Right lobe of liver (tissue), 4 donors: ENCODE measurements at regions not wholly inside any gene's neighbourhood (a gene's known extent, or its start where the extent isn't known, plus 50 kb on each side); places are given as distances from the start of the nearest gene placed in this dataset.

ENCODE experiments used
- POLR2A ChIP-seq: fragments of 450-650 bp; IDR thresholded peaks from one replicate; pipeline ENCODE4 v1.6.1; 2017; ENCODE audit warnings: antibody characterized with exemption, mild to moderate bottlenecking
- TF ChIP-seq, protein P1 (sequence below), 4 donors: fragments of 200-600 bp in 3 of 4; fragments of 450-650 bp in 1 of 4; IDR thresholded peaks; one replicate each; pipeline versions ENCODE4 v1.5.1 to v1.8.0; 2016 to 2022; ENCODE audit warnings: antibody characterized with exemption in 4 of 4, mild to moderate bottlenecking in 2 of 4
- donor health status: DM: no; HTN: no; CAD: no.
- donor health status: DM: no; HTN: no; CAD: no.
- donor health status: DM: no; HTN: yes; CAD: no.

- TF ChIP-seq, protein P1, sequence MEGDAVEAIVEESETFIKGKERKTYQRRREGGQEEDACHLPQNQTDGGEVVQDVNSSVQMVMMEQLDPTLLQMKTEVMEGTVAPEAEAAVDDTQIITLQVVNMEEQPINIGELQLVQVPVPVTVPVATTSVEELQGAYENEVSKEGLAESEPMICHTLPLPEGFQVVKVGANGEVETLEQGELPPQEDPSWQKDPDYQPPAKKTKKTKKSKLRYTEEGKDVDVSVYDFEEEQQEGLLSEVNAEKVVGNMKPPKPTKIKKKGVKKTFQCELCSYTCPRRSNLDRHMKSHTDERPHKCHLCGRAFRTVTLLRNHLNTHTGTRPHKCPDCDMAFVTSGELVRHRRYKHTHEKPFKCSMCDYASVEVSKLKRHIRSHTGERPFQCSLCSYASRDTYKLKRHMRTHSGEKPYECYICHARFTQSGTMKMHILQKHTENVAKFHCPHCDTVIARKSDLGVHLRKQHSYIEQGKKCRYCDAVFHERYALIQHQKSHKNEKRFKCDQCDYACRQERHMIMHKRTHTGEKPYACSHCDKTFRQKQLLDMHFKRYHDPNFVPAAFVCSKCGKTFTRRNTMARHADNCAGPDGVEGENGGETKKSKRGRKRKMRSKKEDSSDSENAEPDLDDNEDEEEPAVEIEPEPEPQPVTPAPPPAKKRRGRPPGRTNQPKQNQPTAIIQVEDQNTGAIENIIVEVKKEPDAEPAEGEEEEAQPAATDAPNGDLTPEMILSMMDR (IDR thresholded peaks at IDR 0.05): no peak
- TF ChIP-seq POLR2A: no peak
Observed at GRCh38 chr20:11067359-11067758, 393.6 kb upstream of the JAG1 start.
